ENCODE measurements at regions not wholly inside any gene's neighbourhood (a gene's known extent, or its start where the extent isn't known, plus 50 kb on each side); places are given as distances from the start of the nearest gene placed in this dataset.

- TF ChIP-seq CTCF (IDR thresholded peaks at IDR 0.05) (no peak), POLR2A (IDR thresholded peaks at IDR 0.05) (no peak), EP300 (IDR thresholded peaks at IDR 0.05) (no peak)
These were observed 113.5 kb upstream of the GALNT15 start for GRCh38 chr3:16060945-16061344.
